Lower leg skin (tissue), 4 donors: ENCODE measurements at regions not wholly inside any gene's neighbourhood (a gene's known extent, or its start where the extent isn't known, plus 50 kb on each side); places are given as distances from the start of the nearest gene placed in this dataset.

Source experiments
- DNase-seq, 2 donors: peaks; one replicate each; pipeline ENCODE4 v3.0.0-alpha.2; 2019; ENCODE audit warnings: low spot score in 2 of 2
- H3K4me3 ChIP-seq: fragments of 200-600 bp; sonication (generic); 2 replicates; pipeline ENCODE4 v1.5.1; 2017; ENCODE audit warnings: mild to moderate bottlenecking, low read depth; ENCODE audit not compliant: poor library complexity, severe bottlenecking
- POLR2A ChIP-seq, 2 donors: fragments of 450-650 bp; IDR thresholded peaks; one replicate each; pipeline ENCODE4 v1.6.1; 2016 to 2017; ENCODE audit warnings: antibody characterized with exemption in 2 of 2, mild to moderate bottlenecking in 1 of 2, moderate library complexity in 1 of 2
- WGBS, 2 donors: methylation state at CpG; one replicate each; pipeline ENCODE4 v1.1.5; 2018; 5-methylcytosine and 5-hydroxymethylcytosine counted together
- intact Hi-C: fragments of 100-400 bp; cut with DNase I; formaldehyde crosslinking; loops from one replicate; pipeline ENCODE4 v1.15.0; 2023; ENCODE audit warnings: low total_unique reads
- TF ChIP-seq, protein P1 (sequence below), 3 donors: fragments of 450-650 bp; IDR thresholded peaks; one replicate each; pipeline ENCODE4 v1.5.1; 2016; ENCODE audit warnings: antibody characterized with exemption in 3 of 3, mild to moderate bottlenecking in 3 of 3, moderate library complexity in 2 of 3

DNA sequence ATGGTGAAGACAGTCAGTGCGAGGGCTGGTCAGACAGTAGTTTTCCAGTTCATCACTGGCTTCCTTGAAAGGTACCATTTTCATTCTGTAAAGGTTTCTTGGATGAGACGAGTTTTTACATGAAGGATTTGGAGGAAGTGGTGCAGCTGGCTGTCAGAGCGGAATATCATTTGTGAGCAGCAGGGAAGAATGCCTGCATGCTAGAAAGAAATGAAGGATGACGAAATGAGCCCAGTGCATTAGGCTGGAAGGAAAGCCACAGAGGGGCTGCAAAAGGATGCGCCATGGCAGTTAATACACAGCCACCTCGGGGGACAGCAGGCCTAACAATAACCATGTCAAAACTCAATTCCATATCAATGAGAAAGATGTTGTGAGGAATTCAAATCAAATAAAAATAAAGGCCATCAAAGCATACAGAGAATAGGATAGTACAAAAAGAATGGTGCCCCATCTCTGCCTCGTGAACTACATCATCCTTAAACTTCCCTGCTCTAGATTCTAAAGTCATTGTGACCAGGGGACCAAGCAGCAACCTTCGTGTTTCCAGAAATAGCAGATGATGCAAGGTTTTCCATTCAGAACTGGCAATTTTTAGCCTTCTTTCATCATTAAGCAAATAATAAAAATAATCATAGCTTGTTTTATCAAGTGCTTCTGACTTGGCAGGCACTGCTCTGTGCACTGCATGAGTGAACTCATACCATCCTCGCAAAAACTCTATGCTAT lies 504.2 kb downstream of the RFC3 start:
- intact Hi-C loops, result no loop called here
- WGBS, 2 donors, result 66 to 81% methylated on average over 9 of the region's 9 CpGs

DNA sequence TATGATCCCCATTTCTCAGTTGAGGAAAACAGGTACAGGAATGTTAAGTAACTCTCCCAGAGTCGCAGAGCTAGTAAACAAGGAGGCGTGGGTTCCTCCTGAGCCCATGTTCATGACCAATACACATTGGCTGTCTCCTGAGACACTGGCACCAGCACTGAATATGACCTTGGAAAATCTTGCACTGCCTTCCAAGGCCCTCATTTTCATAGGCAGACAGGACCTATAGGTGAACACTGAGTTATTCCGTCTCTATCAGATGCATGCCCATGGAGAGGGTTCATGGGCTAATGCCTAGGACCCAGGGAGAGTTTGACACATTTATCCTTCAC lies 504.8 kb downstream of the RFC3 start:
- H3K4me3 ChIP-seq, result no peak overlapping the region
- no peak for TF ChIP-seq POLR2A (IDR thresholded peaks at IDR 0.05)
- TF ChIP-seq, protein P1, sequence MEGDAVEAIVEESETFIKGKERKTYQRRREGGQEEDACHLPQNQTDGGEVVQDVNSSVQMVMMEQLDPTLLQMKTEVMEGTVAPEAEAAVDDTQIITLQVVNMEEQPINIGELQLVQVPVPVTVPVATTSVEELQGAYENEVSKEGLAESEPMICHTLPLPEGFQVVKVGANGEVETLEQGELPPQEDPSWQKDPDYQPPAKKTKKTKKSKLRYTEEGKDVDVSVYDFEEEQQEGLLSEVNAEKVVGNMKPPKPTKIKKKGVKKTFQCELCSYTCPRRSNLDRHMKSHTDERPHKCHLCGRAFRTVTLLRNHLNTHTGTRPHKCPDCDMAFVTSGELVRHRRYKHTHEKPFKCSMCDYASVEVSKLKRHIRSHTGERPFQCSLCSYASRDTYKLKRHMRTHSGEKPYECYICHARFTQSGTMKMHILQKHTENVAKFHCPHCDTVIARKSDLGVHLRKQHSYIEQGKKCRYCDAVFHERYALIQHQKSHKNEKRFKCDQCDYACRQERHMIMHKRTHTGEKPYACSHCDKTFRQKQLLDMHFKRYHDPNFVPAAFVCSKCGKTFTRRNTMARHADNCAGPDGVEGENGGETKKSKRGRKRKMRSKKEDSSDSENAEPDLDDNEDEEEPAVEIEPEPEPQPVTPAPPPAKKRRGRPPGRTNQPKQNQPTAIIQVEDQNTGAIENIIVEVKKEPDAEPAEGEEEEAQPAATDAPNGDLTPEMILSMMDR (IDR thresholded peaks at IDR 0.05), result no peak
- 89 to 93% methylated on average over 3 of the region's 3 CpGs for WGBS, 2 donors
- intact Hi-C loops, result no loop called here
- no peak for DNase-seq

More for the DNA sequence above, 504.2 kb downstream of the RFC3 start:
- no peak for DNase-seq
- no peak overlapping the region for H3K4me3 ChIP-seq
- TF ChIP-seq POLR2A (IDR thresholded peaks at IDR 0.05), result no peak
- TF ChIP-seq, protein P1 (IDR thresholded peaks at IDR 0.05), result no peak

DNA sequence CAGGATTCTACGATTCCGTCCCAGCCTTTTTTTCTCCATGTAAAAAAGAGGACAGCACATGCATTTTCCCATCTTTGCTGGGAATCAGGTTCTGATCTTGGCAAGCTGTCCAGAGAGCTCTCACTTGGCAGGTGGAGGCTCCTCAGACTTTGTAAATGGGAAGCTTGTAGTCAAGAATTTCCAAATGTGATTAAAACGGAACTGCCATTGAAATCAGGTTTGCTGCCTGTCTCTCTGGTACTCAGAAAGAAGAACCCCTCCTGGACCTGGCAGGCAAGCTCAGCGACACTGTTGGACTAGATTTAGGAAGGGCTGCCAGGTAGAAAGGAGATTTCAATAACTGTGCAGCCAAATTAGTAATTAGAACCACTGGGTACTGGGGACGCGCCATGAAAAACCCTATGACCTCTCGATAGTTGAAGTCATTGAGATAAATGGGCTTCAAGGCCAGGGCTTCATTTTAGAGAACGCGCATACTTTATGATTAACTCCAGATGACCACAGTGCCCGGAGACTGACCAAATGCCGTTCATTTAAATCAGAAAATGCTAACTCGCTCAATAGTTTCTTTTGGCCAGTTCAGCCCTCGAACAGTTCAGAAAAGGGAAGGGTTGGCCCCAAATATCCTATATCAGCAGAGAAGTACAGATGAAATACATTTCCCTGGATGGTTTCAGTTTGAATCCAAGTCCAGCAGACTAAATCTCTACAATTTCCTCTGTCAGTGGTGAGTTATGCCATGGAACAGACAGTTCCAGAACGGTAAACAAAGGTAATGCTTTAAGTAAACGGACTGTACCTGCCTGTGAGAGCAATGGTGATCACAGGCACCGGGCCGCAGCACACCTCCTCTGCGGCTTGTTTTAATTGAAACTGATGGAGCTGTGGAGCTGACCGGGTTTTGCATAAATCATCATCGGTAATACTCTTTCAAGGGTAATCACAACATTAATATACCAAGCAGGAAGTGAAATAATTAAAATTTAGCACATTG lies 517.4 kb downstream of the RFC3 start:
- TF ChIP-seq, protein P1 (IDR thresholded peaks at IDR 0.05), result no peak
- no peak for TF ChIP-seq POLR2A (IDR thresholded peaks at IDR 0.05)
- intact Hi-C loops, result no loop called here
- no peak for DNase-seq
- 73 to 79% methylated on average over 20 of the region's 20 CpGs for WGBS, 2 donors
- no peak overlapping the region for H3K4me3 ChIP-seq

GRCh38 chr13:34338102-34338501 lies 520.2 kb downstream of the RFC3 start:
- H3K4me3 ChIP-seq, result no peak overlapping the region
- TF ChIP-seq, protein P1 (IDR thresholded peaks at IDR 0.05), result no peak
- no peak for TF ChIP-seq POLR2A (IDR thresholded peaks at IDR 0.05)
- DNase-seq, result no peak
- intact Hi-C loops, result no loop called here
- 77 to 85% methylated on average over 1 of the region's 1 CpG for WGBS, 2 donors

DNA sequence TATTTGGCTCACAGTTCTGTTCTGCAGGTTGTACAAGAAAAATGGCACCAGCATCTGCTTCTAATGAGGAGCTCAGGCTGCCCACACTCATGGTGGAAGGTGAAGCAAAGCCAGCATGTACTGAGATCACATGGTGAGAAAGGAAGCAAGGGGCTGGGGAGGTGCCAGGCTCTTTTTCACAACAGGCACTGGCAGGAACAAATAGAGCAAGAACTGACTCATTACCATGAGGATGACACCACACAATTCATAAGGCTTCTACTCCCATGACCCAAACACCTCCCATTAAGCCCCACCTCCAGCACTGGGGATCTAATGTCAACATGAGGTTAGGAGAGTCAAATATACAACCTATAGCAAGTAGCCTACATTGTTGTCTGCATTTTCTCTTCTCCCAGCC lies 522.6 kb downstream of the RFC3 start:
- intact Hi-C loops, result no loop called here
- DNase-seq, result peak; percentile 53 to 89
- H3K4me3 ChIP-seq, result no peak overlapping the region
- TF ChIP-seq, protein P1 (IDR thresholded peaks at IDR 0.05), result no peak
- no peak for TF ChIP-seq POLR2A (IDR thresholded peaks at IDR 0.05)
